ENCODE measurements at regions not wholly inside any gene's neighbourhood (a gene's known extent, or its start where the extent isn't known, plus 50 kb on each side); places are given as distances from the start of the nearest gene placed in this dataset.
"Not testable (repeated sequence)": the region's sequence is repeated elsewhere in the genome, so short reads cannot be mapped to it uniquely, and the experiment has no call there.

DNA sequence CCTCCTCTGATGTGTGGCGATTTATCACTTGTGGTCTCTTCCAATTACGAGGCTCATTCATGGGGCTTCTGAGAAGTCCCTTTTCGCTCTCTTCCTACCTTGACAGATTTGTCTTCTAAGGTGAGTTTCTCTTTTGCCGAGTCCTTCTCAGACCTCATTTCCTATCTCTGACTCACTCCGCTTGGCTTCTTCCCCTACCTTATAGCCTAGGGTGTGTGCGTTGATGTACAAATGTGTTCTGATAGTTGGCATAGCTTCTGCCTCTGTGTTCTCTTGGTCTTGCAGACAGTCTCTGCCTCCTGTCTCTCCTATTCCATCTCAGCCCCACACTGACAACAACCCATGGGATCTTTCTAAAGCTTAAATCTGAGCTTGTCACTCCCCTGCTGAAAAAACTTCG, 56.9 kb upstream of the SHB start:
- no peak overlapping the region for H3K4me3 ChIP-seq
- no peak for DNase-seq
- H3K36me3 ChIP-seq: no peaks in the 10 kb centered on the region
- H3K27me3 ChIP-seq: no peaks in the 10 kb centered on the region
- H3K9me3 ChIP-seq: no peaks in the 10 kb centered on the region

DNA sequence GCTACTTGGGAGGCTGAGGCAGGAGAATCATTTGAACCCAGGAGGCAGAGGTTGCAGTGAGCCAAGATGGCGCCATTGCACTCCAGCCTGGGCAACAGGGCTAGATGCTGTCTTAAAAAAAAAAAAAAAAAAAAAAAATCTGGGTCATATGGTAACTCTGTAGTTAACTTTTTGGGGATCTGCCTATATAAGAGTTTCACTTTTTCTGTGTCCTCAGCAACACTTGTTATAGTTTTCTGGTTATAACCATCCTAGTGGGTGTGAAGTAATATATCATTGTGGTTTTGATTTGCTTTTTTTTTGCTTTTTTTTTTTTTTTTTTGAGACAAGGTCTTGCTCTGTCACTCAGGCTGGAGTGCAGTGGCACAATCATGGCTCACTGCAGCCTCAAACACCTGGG, 54.3 kb upstream of the SHB start:
- not testable (repeated sequence) for H3K27me3 ChIP-seq, DNase-seq, H3K9me3 ChIP-seq, H3K4me3 ChIP-seq, H3K36me3 ChIP-seq

DNA sequence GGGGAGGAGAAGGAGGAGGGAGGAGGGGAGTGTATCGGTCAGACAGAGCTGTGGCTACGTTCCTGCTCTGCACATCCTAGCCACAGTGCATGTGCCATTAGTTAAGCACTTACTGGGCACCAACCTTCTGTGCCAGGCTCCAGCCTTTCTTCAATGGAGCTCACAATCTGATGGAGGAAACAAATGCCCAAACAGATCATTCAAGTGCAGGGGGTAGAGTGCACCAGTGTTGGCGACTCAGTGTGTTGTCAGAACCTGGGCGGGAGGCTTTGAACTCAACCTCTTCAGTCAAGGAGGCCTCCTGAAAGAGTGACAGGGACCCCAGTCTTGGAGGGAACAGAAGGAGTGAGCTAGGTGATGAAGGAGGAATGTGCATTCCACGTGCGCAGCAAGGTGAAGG, 51.9 kb upstream of the SHB start:
- H3K4me3 ChIP-seq: no peak overlapping the region
- H3K9me3 ChIP-seq: no peaks in the 10 kb centered on the region
- H3K36me3 ChIP-seq: no peaks in the 10 kb centered on the region
- no peaks in the 10 kb centered on the region for H3K27me3 ChIP-seq
- DNase-seq: no peak

DNA sequence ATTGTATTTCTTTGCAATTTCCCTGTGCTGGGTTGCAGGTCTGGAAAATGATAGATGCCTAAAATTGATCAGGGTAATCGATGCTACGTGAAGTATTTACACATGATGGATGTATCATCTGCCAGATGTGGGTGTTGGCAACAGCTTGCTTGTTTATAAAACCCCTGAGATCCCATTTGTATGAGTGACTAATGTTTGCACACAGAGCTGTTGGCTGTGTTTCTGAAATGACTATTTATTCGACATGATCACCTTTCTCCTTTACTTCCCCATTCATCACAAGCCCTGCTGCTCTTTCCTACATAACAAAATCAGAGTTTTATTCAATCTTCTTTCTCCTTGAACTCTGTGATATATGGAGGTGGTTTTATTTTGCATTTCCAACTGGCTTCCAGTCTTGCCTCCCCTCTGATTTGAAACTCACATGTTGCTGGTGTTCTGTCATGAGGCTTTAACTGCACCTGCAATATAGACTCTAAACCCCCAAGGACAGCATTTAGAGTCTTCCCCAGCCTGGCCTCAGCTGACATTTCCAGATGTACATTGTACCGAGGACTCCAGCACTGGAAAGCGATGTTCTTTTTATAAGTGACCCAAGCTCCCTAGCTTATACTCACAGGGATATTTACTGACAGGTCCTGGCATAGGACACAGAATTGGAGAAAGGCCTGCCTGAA, 50.7 kb upstream of the SHB start:
- Histone ChIP-seq H3K4me3 (no peak overlapping the region), H3K36me3 (no peaks in the 10 kb centered on the region), H3K27me3 (no peaks in the 10 kb centered on the region), H3K9me3 (no peaks in the 10 kb centered on the region)
- DNase-seq: peak; percentile 17

DNA sequence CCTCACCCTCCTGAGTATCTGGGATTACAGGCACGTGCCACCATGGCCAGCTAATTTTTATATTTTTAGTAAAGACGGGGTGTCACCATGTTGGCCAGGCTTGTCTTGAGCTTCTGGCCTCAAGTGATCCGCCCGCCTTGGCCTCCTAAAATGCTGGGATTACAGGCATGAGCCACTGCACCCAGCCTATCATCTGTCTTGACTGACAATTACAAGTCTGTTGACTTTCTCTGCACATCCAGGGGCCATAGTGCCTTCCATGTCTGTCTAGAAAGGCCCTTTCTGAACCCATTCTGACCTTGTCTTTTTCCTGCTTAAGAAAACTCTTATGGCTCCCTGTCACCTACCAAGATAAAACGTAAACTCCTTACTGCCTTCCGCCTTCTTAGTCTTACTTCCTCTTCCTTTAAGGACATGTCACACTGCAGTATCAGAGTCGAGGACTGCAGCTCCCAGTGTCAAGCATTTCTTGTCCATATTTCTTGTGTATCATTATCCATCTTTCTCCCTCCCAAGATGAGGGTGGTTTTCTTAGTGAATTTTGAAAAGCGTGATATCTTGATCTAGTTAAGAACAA, 49.9 kb upstream of the SHB start:
- H3K36me3 ChIP-seq: no peaks in the 10 kb centered on the region
- DNase-seq: no peak

More for the DNA sequence above, 49.9 kb upstream of the SHB start:
- Histone ChIP-seq H3K4me3 (no peak overlapping the region), H3K9me3 (no peaks in the 10 kb centered on the region), H3K27me3 (no peaks in the 10 kb centered on the region)

All from MG63 (cell line).